Osteoblast (primary cell): ENCODE measurements at regions not wholly inside any gene's neighbourhood (a gene's known extent, or its start where the extent isn't known, plus 50 kb on each side); places are given as distances from the start of the nearest gene placed in this dataset.

Experiments
- DNase-seq: peaks from one replicate; pipeline ENCODE4 v3.0.0; 2011; ENCODE audit warnings: low spot score, mixed read lengths; ENCODE audit not compliant: insufficient read length; ENCODE audit errors: missing footprints
- H2AFZ ChIP-seq: 2 replicates; pipeline ENCODE4 v1.6.0; 2011; ENCODE audit warnings: mild to moderate bottlenecking, low read length
- H3K27ac ChIP-seq: 2 replicates; pipeline ENCODE4 v1.5.1; 2011; ENCODE audit warnings: mild to moderate bottlenecking, low read depth, low read length, moderate library complexity
- H3K27me3 ChIP-seq: 2 replicates; pipeline ENCODE4 v1.6.0; 2012; ENCODE audit warnings: mild to moderate bottlenecking, control low read depth, inconsistent platforms, low read length, moderate library complexity; ENCODE audit not compliant: insufficient read depth
- H3K36me3 ChIP-seq: 2 replicates; pipeline ENCODE4 v1.5.1; 2011; ENCODE audit warnings: mild to moderate bottlenecking, low read length, control low read depth, moderate library complexity; ENCODE audit not compliant: insufficient read depth
- H3K4me1 ChIP-seq: 2 replicates; pipeline ENCODE4 v1.5.1; 2011; ENCODE audit warnings: mild to moderate bottlenecking, low read length, control low read depth, moderate library complexity; ENCODE audit not compliant: insufficient read depth
- H3K4me2 ChIP-seq: 2 replicates; pipeline ENCODE4 v1.6.0; 2011; ENCODE audit warnings: mild to moderate bottlenecking, low read length; ENCODE audit not compliant: insufficient read depth
- H3K4me3 ChIP-seq: fragments of 200-600 bp; sonication (generic); 3 replicates; pipeline ENCODE4 v1.5.1; 2012; ENCODE audit warnings: mild to moderate bottlenecking, low read length, inconsistent platforms; ENCODE audit not compliant: insufficient read depth
- H3K79me2 ChIP-seq: 2 replicates; pipeline ENCODE4 v1.6.0; 2012; ENCODE audit warnings: mild to moderate bottlenecking, low read length, control low read depth, inconsistent platforms; ENCODE audit not compliant: insufficient read depth
- H3K9me3 ChIP-seq: 2 replicates; pipeline ENCODE4 v1.5.1; 2011; ENCODE audit warnings: low read depth, low read length, control low read depth
- H4K20me1 ChIP-seq: 2 replicates; pipeline ENCODE4 v1.6.0; 2012; ENCODE audit warnings: mild to moderate bottlenecking, low read length, control low read depth; ENCODE audit not compliant: insufficient read depth
- TF ChIP-seq, protein P1 (sequence below): IDR thresholded peaks from 2 replicates; pipeline ENCODE4 v1.5.1; 2011; ENCODE audit warnings: mild to moderate bottlenecking, low read depth, low read length, moderate library complexity; ENCODE audit errors: extremely low read depth

DNA sequence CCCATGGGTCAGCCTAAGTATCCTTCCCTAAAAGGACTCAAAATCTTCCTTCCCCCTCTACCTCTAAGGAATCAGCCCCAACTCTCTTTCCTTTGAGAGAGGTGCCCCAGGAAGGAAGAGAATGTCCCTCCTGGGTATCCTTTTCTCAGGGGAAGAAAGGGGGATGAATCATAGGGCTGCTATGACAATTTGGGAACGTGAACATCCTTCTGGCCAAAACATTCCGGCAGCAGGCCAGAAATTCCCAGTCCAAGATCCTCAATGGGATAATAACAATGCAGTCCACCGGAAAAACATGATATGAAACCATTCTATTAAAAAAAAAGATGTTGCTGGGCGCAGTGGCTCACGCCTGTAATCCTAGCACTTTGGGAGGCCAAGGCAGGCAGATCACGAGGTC is 50.8 kb upstream of the CACNA2D3 start:
- TF ChIP-seq, protein P1, sequence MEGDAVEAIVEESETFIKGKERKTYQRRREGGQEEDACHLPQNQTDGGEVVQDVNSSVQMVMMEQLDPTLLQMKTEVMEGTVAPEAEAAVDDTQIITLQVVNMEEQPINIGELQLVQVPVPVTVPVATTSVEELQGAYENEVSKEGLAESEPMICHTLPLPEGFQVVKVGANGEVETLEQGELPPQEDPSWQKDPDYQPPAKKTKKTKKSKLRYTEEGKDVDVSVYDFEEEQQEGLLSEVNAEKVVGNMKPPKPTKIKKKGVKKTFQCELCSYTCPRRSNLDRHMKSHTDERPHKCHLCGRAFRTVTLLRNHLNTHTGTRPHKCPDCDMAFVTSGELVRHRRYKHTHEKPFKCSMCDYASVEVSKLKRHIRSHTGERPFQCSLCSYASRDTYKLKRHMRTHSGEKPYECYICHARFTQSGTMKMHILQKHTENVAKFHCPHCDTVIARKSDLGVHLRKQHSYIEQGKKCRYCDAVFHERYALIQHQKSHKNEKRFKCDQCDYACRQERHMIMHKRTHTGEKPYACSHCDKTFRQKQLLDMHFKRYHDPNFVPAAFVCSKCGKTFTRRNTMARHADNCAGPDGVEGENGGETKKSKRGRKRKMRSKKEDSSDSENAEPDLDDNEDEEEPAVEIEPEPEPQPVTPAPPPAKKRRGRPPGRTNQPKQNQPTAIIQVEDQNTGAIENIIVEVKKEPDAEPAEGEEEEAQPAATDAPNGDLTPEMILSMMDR: no peak
- Histone ChIP-seq H3K79me2 (no peaks in the 10 kb centered on the region), H4K20me1 (no peaks in the 10 kb centered on the region)

DNA sequence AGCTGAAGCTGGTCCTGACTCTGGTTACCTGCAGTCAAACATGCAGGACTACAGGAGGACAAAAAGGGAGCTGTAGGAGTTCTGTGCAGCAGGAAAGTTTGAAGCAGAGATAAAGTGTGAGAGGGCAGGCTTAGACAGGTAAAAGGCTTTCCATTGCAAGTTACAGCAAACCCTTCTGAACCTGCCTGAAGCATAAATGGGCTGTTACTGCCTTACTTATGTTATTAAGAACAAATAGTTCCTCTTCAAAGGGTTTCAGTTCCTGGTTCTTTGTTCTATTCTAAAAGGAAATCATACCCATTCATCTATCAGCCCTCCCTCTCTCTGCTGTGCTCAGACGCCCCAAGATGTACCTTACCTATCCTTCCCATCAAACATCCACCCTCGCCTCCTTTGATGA is 52.4 kb upstream of the CACNA2D3 start:
- TF ChIP-seq, protein P1: no peak
- Histone ChIP-seq H3K36me3 (no peaks in the 10 kb centered on the region), H3K4me2 (no peak overlapping the region), H2AFZ (no peak overlapping the region), H3K27me3 (no peaks in the 10 kb centered on the region), H3K4me3 (no peak overlapping the region), H3K9me3 (no peaks in the 10 kb centered on the region), H3K4me1 (no peaks in the 10 kb centered on the region), H4K20me1 (no peaks in the 10 kb centered on the region), H3K79me2 (no peaks in the 10 kb centered on the region), H3K27ac (no peak overlapping the region)
- no peak for DNase-seq

More for the DNA sequence above, 50.8 kb upstream of the CACNA2D3 start:
- Histone ChIP-seq H2AFZ (no peak overlapping the region), H3K4me3 (no peak overlapping the region), H3K4me1 (no peaks in the 10 kb centered on the region), H3K4me2 (no peak overlapping the region), H3K9me3 (no peaks in the 10 kb centered on the region), H3K27me3 (no peaks in the 10 kb centered on the region), H3K27ac (no peak overlapping the region), H3K36me3 (no peaks in the 10 kb centered on the region)
- no peak for DNase-seq

DNA sequence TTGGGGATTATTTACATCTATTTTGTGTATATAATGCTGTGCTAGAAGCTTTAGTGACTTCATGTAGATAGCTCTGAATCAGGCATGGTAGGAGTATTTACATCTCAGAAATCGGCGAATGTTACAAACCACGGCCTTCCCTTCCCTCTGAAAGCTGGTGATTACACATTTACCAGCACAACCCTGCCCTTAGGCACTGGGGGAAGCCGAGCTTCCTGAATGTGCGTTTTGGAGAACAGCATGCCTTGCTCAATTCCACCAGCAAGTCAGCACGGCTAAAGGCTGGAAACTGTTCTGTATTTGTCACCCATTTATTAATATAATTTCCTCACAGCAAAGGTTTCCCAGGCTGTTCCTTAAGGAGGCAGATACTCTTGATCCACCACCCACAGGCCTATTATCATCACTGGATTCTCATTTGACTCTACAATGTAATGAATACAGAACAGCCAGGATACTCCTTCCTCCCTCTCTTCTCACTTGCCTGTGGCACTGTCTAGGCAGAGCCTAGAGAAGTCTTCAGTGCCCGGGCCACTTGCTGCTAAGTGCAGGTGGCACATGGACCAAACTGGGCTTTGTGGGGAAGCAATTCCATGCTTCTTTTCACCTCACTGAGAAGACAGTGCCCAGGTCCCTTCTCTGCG is 55.2 kb upstream of the CACNA2D3 start:
- no peaks in the 10 kb centered on the region for H3K79me2 ChIP-seq
- no peaks in the 10 kb centered on the region for H3K4me1 ChIP-seq
- TF ChIP-seq, protein P1: no peak
- no peaks in the 10 kb centered on the region for H4K20me1 ChIP-seq
- no peaks in the 10 kb centered on the region for H3K27me3 ChIP-seq
- H3K4me3 ChIP-seq: no peak overlapping the region
- no peak overlapping the region for H3K27ac ChIP-seq
- H3K9me3 ChIP-seq: no peaks in the 10 kb centered on the region
- no peak overlapping the region for H3K4me2 ChIP-seq
- no peak for DNase-seq
- H2AFZ ChIP-seq: no peak overlapping the region
- H3K36me3 ChIP-seq: no peaks in the 10 kb centered on the region

DNA sequence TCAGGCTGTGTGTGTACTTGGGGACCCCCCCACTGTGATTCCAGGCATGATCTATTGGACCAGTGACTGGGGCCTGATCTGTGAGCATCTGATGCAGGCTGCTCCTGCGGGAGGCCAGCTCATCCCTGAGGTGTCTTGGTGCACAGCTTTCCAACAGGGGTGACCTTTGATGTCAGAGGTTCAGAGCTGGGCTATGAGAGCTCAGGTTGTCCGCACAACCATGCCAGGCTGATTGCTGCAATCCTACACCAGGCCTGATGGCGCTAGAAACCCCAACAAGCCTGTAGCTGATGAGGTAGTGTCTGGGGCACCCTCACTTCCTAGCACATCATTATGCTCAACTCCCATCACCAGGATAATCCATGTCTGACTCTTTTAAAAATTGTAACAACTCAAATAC is 56.1 kb upstream of the CACNA2D3 start:
- H3K36me3 ChIP-seq: no peaks in the 10 kb centered on the region
- H3K4me2 ChIP-seq: no peak overlapping the region
- H3K4me3 ChIP-seq: no peak overlapping the region
- H3K4me1 ChIP-seq: no peaks in the 10 kb centered on the region
- no peaks in the 10 kb centered on the region for H3K79me2 ChIP-seq
- no peaks in the 10 kb centered on the region for H3K27me3 ChIP-seq
- H3K27ac ChIP-seq: no peak overlapping the region
- DNase-seq: no peak
- H2AFZ ChIP-seq: no peak overlapping the region
- H3K9me3 ChIP-seq: no peaks in the 10 kb centered on the region
- TF ChIP-seq, protein P1: no peak
- no peaks in the 10 kb centered on the region for H4K20me1 ChIP-seq
